ENCODE measurements at regions not wholly inside any gene's neighbourhood (a gene's known extent, or its start where the extent isn't known, plus 50 kb on each side); places are given as distances from the start of the nearest gene placed in this dataset.

DNA sequence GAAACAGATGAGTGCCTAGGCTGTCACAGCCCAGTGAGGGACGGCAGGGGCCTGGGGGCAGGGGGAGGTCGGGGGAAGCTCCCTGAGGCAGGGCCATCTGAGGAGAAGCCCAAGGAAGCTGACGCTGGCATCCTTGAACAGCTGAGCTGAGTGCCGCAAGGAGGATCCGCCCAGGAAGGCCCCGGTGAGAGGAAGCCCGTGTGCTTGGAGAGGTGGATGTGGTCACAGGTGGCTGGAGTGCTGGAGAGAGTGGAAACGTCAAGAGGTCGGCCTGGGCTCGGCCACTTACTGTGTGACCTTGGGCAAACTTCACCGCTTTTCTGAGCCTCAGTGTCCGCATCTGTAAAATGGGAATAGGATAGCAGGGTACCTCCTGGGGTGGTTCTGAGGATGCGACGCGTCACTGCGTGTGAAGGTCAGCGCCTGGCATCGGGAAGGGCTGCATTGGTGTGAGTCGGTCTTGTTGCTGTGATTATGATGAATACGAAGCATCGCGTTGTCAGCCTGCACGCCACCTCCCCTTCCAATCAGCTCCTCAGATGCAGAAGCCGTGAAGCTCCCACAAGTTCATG is 116.1 kb upstream of the PTPN1 start:
- CTCF ChIA-PET, result interaction anchor here (1.1 kb wide), 1 partner anchor 70 kb away, joined by 3 read pairs; no protein-coding TSS in a partner anchor

DNA sequence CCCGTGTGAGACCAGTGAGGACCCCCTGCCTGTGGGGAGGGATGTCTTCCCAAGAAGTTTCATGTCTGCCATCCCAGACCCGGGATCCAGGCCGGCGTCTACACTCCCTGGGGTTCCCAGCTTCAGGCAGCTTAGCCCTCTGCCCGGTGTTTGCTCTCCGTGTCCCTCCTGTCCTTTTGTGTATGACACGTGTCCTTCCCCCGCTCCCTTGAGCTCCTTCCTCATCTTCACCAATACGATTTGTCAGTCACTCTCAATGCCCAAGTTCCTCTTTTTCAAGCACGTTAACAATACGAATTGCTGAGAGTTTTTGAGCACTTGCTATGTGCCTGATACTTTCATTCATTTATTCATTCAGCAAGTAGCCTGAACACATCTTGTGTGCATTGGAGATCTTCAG is 115.6 kb upstream of the PTPN1 start:
- DNase-seq (no peak), ATAC-seq (no peak)
- Mint-ChIP-seq H3K27ac (no peak overlapping the region), H3K36me3 (ENCODE audit: low read depth) (no peaks in the 10 kb centered on the region), H3K4me3 (no peak overlapping the region), H3K4me1 (ENCODE audit: low read depth) (peaks cover 21% of the 10 kb centered on the region), H3K27me3 (ENCODE audit: low read depth) (peaks cover 2% of the 10 kb centered on the region), H3K9me3 (ENCODE audit: insufficient read depth) (no peaks in the 10 kb centered on the region)
- POLR2A ChIA-PET, result no interaction called here
- CTCF ChIA-PET, result interaction anchor here (1.1 kb wide), 1 partner anchor 70 kb away, joined by 3 read pairs; no protein-coding TSS in a partner anchor

More for the DNA sequence above, 116.1 kb upstream of the PTPN1 start:
- Mint-ChIP-seq H3K4me3 (no peak overlapping the region), H3K4me1 (ENCODE audit: low read depth) (peaks cover 25% of the 10 kb centered on the region), H3K9me3 (ENCODE audit: insufficient read depth) (no peaks in the 10 kb centered on the region), H3K36me3 (ENCODE audit: low read depth) (no peaks in the 10 kb centered on the region), H3K27me3 (ENCODE audit: low read depth) (peaks cover 2% of the 10 kb centered on the region), H3K27ac (no peak overlapping the region)
- ATAC-seq (no peak), DNase-seq (no peak)
- POLR2A ChIA-PET, result no interaction called here

DNA sequence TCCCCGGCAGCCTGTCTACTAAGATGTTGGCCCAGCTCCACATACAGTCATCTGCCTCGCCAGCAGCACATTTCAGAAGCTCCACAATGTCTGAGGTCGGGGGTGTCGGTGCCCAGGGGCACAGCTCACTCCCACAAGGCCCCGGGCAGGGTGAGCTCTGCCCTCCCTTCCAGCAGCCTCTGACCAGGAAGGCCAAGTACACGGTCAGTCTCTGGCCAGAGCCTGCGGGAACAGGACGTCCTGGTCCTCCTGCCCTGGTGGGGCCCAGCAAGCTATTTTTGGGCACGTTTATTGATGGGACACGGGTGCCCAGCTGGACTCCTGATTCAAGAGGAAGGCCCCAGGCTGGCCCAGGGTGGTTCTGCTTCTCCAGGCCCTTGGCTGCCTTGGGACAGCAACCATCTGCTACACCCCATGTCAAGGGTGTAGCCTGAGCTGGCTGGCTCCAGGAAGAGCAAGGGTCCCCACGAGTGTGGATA is 114.9 kb upstream of the PTPN1 start:
- POLR2A ChIA-PET, result interaction anchor here (0.6 kb wide), 1 partner anchor 205 kb away, joined by 3 read pairs; the partner anchor contains the start of gene CEBPB
- CTCF ChIA-PET, result interaction anchor here (1.4 kb wide), 1 partner anchor 69 kb away, joined by 3 read pairs; no protein-coding TSS in a partner anchor

DNA sequence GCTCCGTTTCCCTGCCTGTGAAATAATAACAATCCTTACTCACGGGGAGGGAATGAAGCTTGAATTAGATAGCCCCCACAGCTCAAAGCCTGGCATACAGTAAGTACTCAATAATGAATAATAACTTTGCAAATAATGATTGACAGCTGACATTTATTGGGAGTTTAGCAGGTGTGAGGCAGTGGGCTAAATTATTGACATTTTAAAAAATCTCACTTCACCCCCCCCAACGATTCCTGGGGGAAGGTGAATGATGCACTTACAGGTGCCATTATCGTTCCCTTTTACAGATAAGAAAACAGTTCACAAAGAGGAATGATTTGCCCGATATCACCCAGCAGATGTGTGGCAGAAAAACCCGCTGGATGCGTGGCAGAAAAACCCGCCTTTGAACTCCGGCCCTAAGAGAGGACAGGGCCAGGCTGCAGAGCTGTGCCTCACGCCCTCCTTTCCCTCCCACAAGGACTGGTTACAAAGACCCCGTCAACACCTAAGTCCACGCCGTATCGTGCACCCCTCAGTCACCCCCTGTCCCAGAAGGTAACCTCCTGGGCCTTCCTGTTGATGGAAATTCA is 114.2 kb upstream of the PTPN1 start:
- Mint-ChIP-seq H3K36me3 (ENCODE audit: low read depth) (no peaks in the 10 kb centered on the region), H3K27ac (no peak overlapping the region), H3K4me3 (no peak overlapping the region), H3K9me3 (ENCODE audit: insufficient read depth) (no peaks in the 10 kb centered on the region), H3K4me1 (ENCODE audit: low read depth) (peaks cover 17% of the 10 kb centered on the region), H3K27me3 (ENCODE audit: low read depth) (peaks cover 6% of the 10 kb centered on the region)
- CTCF ChIA-PET, result interaction anchor here (1.4 kb wide), 1 partner anchor 69 kb away, joined by 3 read pairs; no protein-coding TSS in a partner anchor
- POLR2A ChIA-PET, result interaction anchor here (0.6 to 1.1 kb wide), 2 partner anchors 13 to 205 kb away, joined by 3 read pairs; partner anchors contain the start of gene CEBPB
- DNase-seq, result no peak
- no peak for ATAC-seq

More for the DNA sequence above, 114.9 kb upstream of the PTPN1 start:
- H3K27ac Mint-ChIP-seq, result no peak overlapping the region
- ATAC-seq, result no peak
- H3K27me3 Mint-ChIP-seq (ENCODE audit: low read depth), result peaks cover 2% of the 10 kb centered on the region
- H3K36me3 Mint-ChIP-seq (ENCODE audit: low read depth), result no peaks in the 10 kb centered on the region
- no peaks in the 10 kb centered on the region for H3K9me3 Mint-ChIP-seq (ENCODE audit: insufficient read depth)
- DNase-seq, result no peak
- no peak overlapping the region for H3K4me3 Mint-ChIP-seq
- H3K4me1 Mint-ChIP-seq (ENCODE audit: low read depth), result peaks cover 22% of the 10 kb centered on the region

DNA sequence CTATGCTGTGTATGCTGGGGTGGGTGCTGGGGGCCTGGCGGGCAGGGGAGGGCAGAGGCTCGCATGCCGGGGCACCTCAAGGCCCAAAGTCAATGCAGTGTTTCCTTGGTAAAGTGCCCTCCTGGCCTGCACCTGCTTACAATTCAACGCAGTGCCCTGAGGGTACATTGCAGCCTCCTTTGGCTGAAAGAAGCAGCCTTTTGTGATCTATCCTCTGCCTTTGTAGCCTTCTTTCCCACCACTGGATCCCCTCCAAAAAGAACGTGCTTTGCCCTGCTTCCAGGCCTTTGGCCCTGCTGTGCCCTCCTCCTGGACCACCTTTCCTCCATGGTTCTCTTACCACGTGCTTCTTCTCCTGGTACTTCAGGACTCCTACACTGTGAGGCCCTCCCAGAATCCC is 113.6 kb upstream of the PTPN1 start:
- peaks cover 14% of the 10 kb centered on the region for H3K4me1 Mint-ChIP-seq (ENCODE audit: low read depth)
- DNase-seq (no peak), ATAC-seq (no peak)
- H3K9me3 Mint-ChIP-seq (ENCODE audit: insufficient read depth), result no peaks in the 10 kb centered on the region
- ChIA-PET CTCF (no interaction called here), POLR2A (interaction anchor here (0.5 to 1.1 kb wide), 2 partner anchors 14 to 53 kb away, joined by 3 to 4 read pairs; no protein-coding TSS in a partner anchor)
- no peak overlapping the region for H3K27ac Mint-ChIP-seq
- H3K4me3 Mint-ChIP-seq, result no peak overlapping the region
- peaks cover 6% of the 10 kb centered on the region for H3K27me3 Mint-ChIP-seq (ENCODE audit: low read depth)
- H3K36me3 Mint-ChIP-seq (ENCODE audit: low read depth), result no peaks in the 10 kb centered on the region

DNA sequence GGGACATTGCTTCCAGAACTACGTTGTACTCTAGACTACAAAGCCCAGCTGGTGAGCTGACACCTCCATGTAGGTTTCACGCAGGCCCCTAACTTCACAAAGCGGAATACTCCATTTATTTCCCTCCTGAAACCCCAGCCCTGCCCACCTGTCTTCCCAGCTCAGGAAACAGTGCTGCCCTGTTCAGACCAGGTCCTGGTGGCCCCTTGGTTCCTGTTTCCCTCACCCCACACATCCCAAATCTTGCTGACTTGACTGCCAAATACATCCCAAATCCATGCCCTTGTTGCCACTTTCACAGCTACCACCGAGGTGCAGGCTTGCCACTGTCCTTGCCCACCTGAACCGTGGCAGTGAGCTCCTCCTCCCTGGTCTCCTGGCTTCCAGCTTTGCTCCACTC is 113.1 kb upstream of the PTPN1 start:
- CTCF ChIA-PET, result interaction anchor here (1.5 kb wide), 1 partner anchor 58 kb away, joined by 3 read pairs; no protein-coding TSS in a partner anchor
- DNase-seq (no peak), ATAC-seq (no peak)
- H3K9me3 Mint-ChIP-seq (ENCODE audit: insufficient read depth), result no peaks in the 10 kb centered on the region
- no peaks in the 10 kb centered on the region for H3K36me3 Mint-ChIP-seq (ENCODE audit: low read depth)
- no peak overlapping the region for H3K27ac Mint-ChIP-seq
- no peak overlapping the region for H3K4me3 Mint-ChIP-seq
- POLR2A ChIA-PET, result interaction anchor here (0.5 kb wide), 1 partner anchor 53 kb away, joined by 4 read pairs; no protein-coding TSS in a partner anchor
- peaks cover 8% of the 10 kb centered on the region for H3K27me3 Mint-ChIP-seq (ENCODE audit: low read depth)
- H3K4me1 Mint-ChIP-seq (ENCODE audit: low read depth), result peaks cover 10% of the 10 kb centered on the region

DNA sequence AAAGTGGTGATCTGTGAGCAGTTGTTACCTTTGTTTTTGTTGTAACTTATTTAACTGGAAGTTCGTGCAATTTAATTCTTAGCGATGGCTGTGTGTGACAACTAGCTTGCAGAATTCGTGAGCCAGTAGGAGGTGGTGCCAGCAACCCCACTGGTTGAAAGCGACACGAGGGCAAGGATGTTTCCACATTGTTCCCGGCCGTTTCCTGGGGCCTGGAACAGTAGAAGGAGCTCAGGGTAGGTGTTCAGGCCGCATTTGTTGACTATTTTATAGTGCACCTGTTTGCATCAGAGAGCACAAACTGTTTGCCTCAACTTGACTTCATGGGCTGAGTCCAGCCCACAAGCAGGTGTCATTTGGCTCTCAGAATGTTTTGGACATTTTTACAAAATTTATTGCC is 112.1 kb upstream of the PTPN1 start:
- Mint-ChIP-seq H3K36me3 (ENCODE audit: low read depth) (no peaks in the 10 kb centered on the region), H3K4me3 (no peak overlapping the region), H3K4me1 (ENCODE audit: low read depth) (peaks cover 4% of the 10 kb centered on the region), H3K9me3 (ENCODE audit: insufficient read depth) (no peaks in the 10 kb centered on the region), H3K27ac (no peak overlapping the region), H3K27me3 (ENCODE audit: low read depth) (peaks cover 13% of the 10 kb centered on the region)
- no peak for ATAC-seq
- ChIA-PET CTCF (interaction anchor here (1.5 kb wide), 1 partner anchor 59 kb away, joined by 3 read pairs; no protein-coding TSS in a partner anchor), POLR2A (no interaction called here)
- no peak for DNase-seq

DNA sequence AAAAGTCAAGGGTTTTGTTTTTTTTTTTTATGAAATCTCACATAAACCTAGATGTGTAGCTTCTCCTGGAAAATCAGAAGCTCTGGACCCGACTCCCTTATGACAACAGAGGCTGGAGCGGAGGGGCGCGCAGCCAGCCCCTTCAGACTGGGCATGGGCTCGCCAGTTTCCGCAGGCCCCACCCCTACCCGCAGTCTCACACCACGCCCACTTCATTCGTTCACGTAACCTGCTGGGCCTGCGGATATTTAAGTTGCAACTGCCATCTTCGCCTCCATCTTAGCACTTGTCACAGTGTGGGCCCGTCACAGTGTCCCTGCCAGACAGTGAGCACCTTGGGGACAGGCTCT is 111.7 kb upstream of the PTPN1 start:
- no peak overlapping the region for H3K4me3 Mint-ChIP-seq
- ChIA-PET POLR2A (no interaction called here), CTCF (interaction anchor here (1.5 kb wide), 1 partner anchor 60 kb away, joined by 3 read pairs; no protein-coding TSS in a partner anchor)
- ATAC-seq, result no peak
- peaks cover 13% of the 10 kb centered on the region for H3K27me3 Mint-ChIP-seq (ENCODE audit: low read depth)
- no peaks in the 10 kb centered on the region for H3K36me3 Mint-ChIP-seq (ENCODE audit: low read depth)
- H3K9me3 Mint-ChIP-seq (ENCODE audit: insufficient read depth), result no peaks in the 10 kb centered on the region
- peaks cover 4% of the 10 kb centered on the region for H3K4me1 Mint-ChIP-seq (ENCODE audit: low read depth)
- H3K27ac Mint-ChIP-seq, result no peak overlapping the region
- no peak for DNase-seq

DNA sequence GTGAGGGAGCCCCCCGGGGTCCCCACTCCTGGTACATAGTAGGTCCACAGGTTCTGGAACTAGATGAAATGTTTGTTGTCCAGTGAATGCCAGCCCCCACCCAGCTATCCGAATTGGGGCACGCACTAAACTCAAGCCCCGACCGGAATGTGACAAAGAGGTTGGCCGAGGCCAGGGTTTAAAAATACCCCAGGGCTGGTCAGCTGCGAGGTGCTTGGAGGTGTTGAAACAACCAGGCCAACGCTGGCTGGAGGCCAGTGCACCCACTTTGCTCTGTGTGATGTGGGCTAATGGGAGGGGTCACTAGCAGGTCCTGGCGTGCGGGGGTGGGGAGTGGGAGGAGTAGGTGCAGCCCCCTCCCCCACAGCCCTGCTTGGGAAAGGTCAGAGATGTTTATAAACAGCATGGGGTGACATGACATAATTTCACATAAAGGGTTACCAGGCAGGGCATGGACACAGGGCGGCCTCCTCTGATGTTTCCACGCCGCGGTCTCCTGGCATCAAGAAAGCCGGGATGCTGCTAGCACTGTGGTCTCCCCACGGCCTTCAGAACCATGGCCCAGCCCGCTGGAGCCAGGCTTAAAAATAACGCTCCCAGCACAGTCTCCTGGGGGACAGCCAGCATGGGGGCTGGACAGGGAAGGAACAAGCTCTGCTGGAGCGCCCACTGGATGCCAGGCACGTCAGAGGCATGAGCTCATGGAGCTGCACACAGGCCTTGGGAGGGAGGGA is 111.2 kb upstream of the PTPN1 start:
- H3K9me3 Mint-ChIP-seq (ENCODE audit: insufficient read depth), result no peaks in the 10 kb centered on the region
- DNase-seq (no peak), ATAC-seq (no peak)
- H3K4me1 Mint-ChIP-seq (ENCODE audit: low read depth), result peaks cover 6% of the 10 kb centered on the region
- no peak overlapping the region for H3K27ac Mint-ChIP-seq
- H3K27me3 Mint-ChIP-seq (ENCODE audit: low read depth), result peaks cover 15% of the 10 kb centered on the region
- no peaks in the 10 kb centered on the region for H3K36me3 Mint-ChIP-seq (ENCODE audit: low read depth)
- ChIA-PET CTCF (no interaction called here), POLR2A (no interaction called here)
- H3K4me3 Mint-ChIP-seq, result no peak overlapping the region

DNA sequence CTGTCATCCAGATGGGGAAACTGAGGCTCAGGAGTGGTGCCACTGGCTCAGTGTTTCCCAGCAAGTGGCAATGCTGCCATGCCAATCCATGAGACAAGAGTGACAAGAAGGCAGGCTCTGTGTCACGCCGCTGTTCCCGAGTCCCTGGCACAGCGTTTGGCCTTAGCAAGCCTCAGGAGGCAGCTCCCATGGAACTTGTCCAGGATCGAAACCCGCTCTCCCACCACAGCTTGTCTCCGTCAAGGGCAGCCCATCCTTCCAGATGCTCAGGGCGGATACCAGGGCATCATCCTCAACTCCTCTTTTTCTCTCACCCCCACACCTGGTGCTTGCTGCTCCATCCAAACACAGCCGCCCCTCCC is 110.6 kb upstream of the PTPN1 start:
- H3K36me3 Mint-ChIP-seq (ENCODE audit: low read depth), result no peaks in the 10 kb centered on the region
- DNase-seq, result no peak
- POLR2A ChIA-PET, result no interaction called here
- CTCF ChIA-PET, result no interaction called here
- peaks cover 21% of the 10 kb centered on the region for H3K27me3 Mint-ChIP-seq (ENCODE audit: low read depth)
- H3K9me3 Mint-ChIP-seq (ENCODE audit: insufficient read depth), result no peaks in the 10 kb centered on the region
- H3K4me3 Mint-ChIP-seq, result no peak overlapping the region
- H3K4me1 Mint-ChIP-seq (ENCODE audit: low read depth), result peaks cover 6% of the 10 kb centered on the region
- no peak for ATAC-seq
- H3K27ac Mint-ChIP-seq, result no peak overlapping the region

DNA sequence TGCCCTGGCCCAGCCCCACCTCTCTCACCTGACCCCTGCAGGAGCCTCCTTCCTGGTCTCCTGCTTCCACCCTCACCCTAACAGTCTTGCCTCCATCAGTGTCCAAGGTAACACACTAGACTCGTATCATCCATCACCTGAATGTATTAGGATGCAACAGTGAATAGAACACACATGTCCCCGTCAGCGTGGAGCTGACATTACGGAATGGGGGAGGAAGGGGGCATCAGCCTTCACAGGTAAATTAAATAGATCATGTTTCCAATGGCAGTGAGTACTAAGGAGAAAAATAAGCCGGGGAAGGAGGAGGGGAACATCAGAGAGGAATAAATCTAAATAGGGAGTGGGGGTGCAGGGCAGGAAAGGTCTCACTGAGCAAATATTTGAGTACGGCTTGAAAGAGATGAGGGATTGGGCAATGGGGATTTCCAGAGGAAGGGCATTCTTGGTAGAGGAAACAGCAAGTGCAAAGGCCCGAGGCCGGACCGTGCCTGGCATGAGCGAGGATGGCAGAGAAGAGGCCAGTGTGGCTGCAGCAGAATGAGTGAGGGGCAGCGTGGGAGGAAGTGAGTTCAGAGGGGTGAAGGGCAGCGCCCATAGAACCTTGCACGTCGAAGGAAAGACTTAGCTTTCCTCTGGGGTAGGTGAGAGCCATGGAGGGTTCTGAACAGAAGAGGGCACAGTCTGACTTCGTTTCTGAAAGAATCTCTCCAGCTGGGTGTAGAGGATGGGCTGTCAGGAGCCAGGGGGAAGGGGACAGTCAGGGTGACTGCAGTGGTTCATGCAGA is 110.1 kb upstream of the PTPN1 start:
- no peak for ATAC-seq
- DNase-seq, result no peak
- Mint-ChIP-seq H3K27ac (no peak overlapping the region), H3K4me3 (no peak overlapping the region), H3K4me1 (ENCODE audit: low read depth) (peaks cover 6% of the 10 kb centered on the region), H3K9me3 (ENCODE audit: insufficient read depth) (no peaks in the 10 kb centered on the region), H3K27me3 (ENCODE audit: low read depth) (peaks cover 26% of the 10 kb centered on the region), H3K36me3 (ENCODE audit: low read depth) (no peaks in the 10 kb centered on the region)
- ChIA-PET CTCF (interaction anchor here (2.3 kb wide), 1 partner anchor 64 kb away, joined by 9 read pairs; no protein-coding TSS in a partner anchor), POLR2A (no interaction called here)

Data from activated CD8-positive, alpha-beta T cell treated with anti-CD3 and anti-CD28 coated beads, Interleukin-2, amount 10 ng/mL, durations not matched to agents 7 days and 5 days (primary cell).